Lower lobe of right lung (tissue), 2 donors: ENCODE measurements at regions not wholly inside any gene's neighbourhood (a gene's known extent, or its start where the extent isn't known, plus 50 kb on each side); places are given as distances from the start of the nearest gene placed in this dataset.

Experiments
- ATAC-seq, 2 donors: fragments of 200-7000 bp; cut with Tn5 transposase; one replicate each; pipeline ENCODE4 v1.9.1; 2020 to 2022; ENCODE audit warnings: mild to moderate bottlenecking in 2 of 2, moderate library complexity in 2 of 2
- DNase-seq: peaks from one replicate; pipeline ENCODE4 v3.0.0-alpha.2; 2020
- H3K27ac ChIP-seq: fragments of 200-600 bp; one replicate; pipeline ENCODE4 v1.8.0; 2022
- H3K27me3 ChIP-seq: fragments of 200-600 bp; one replicate; pipeline ENCODE4 v1.8.0; 2022; ENCODE audit warnings: low read depth
- H3K36me3 ChIP-seq: fragments of 200-600 bp; one replicate; pipeline ENCODE4 v1.8.0; 2022; ENCODE audit warnings: mild to moderate bottlenecking
- H3K4me1 ChIP-seq: fragments of 200-600 bp; one replicate; pipeline ENCODE4 v1.8.0; 2022
- H3K4me3 ChIP-seq: fragments of 200-600 bp; one replicate; pipeline ENCODE4 v1.8.0; 2022; ENCODE audit warnings: mild to moderate bottlenecking
- H3K9me3 ChIP-seq: fragments of 200-600 bp; one replicate; pipeline ENCODE4 v1.8.0; 2022
- CTCF ChIP-seq: fragments of 200-600 bp; IDR thresholded peaks from one replicate; pipeline ENCODE4 v1.8.0; 2022; ENCODE audit warnings: antibody characterized with exemption, mild to moderate bottlenecking
- intact Hi-C: fragments of 100-400 bp; cut with DNase I; formaldehyde crosslinking; loops from one replicate; pipeline ENCODE4 v1.11.0; 2022
- donor health status: DM: no; HTN: yes; CAD: no; lungs with severe emphysema.

GRCh38 chr10:3016016-3016415 is 51.3 kb upstream of the PFKP start:
- H3K27me3 ChIP-seq = peaks cover 28% of the 10 kb centered on the region
- intact Hi-C loops = no loop called here
- no peaks in the 10 kb centered on the region for H3K36me3 ChIP-seq
- TF ChIP-seq CTCF = no peak
- H3K4me3 ChIP-seq = no peak overlapping the region
- no peak overlapping the region for H3K27ac ChIP-seq
- H3K9me3 ChIP-seq = no peaks in the 10 kb centered on the region
- DNase-seq (no peak), ATAC-seq (no peak)
- no peaks in the 10 kb centered on the region for H3K4me1 ChIP-seq

- no peak for DNase-seq
- H3K4me1 ChIP-seq = no peaks in the 10 kb centered on the region
- ATAC-seq = no peak
- no peaks in the 10 kb centered on the region for H3K9me3 ChIP-seq
- TF ChIP-seq CTCF = no peak
- H3K27me3 ChIP-seq = peaks cover 29% of the 10 kb centered on the region
- H3K27ac ChIP-seq = no peak overlapping the region
- no peaks in the 10 kb centered on the region for H3K36me3 ChIP-seq
- H3K4me3 ChIP-seq = no peak overlapping the region
- intact Hi-C loops = no loop called here
Observed at GRCh38 chr10:3014968-3015367, 52.4 kb upstream of the PFKP start.

- no peaks in the 10 kb centered on the region for H3K36me3 ChIP-seq
- no peak overlapping the region for H3K27ac ChIP-seq
- H3K4me3 ChIP-seq = no peak overlapping the region
- no peak for ATAC-seq
- no peak for TF ChIP-seq CTCF
- H3K9me3 ChIP-seq = no peaks in the 10 kb centered on the region
- H3K4me1 ChIP-seq = no peaks in the 10 kb centered on the region
- H3K27me3 ChIP-seq = peaks cover 31% of the 10 kb centered on the region
- no peak for DNase-seq
- intact Hi-C loops = no loop called here
Observed at GRCh38 chr10:3012223-3012622, 55.1 kb upstream of the PFKP start.

GRCh38 chr10:3010816-3011460 is 56.4 kb upstream of the PFKP start:
- ATAC-seq (no peak), DNase-seq (no peak)
- Histone ChIP-seq H3K27ac (no peak overlapping the region), H3K27me3 (peaks cover 31% of the 10 kb centered on the region), H3K4me1 (no peaks in the 10 kb centered on the region), H3K9me3 (no peaks in the 10 kb centered on the region), H3K4me3 (no peak overlapping the region), H3K36me3 (no peaks in the 10 kb centered on the region)
- no peak for TF ChIP-seq CTCF
- intact Hi-C loops = no loop called here

- Histone ChIP-seq H3K27ac (no peak overlapping the region), H3K4me3 (no peak overlapping the region), H3K4me1 (no peaks in the 10 kb centered on the region), H3K36me3 (no peaks in the 10 kb centered on the region), H3K9me3 (no peaks in the 10 kb centered on the region), H3K27me3 (peaks cover 31% of the 10 kb centered on the region)
- no peak for TF ChIP-seq CTCF
- ATAC-seq = no peak
- DNase-seq = no peak
- intact Hi-C loops = no loop called here
Observed at GRCh38 chr10:3010334-3010733, 57.0 kb upstream of the PFKP start.
